Pulmonary artery endothelial cell (primary cell): ENCODE measurements at regions not wholly inside any gene's neighbourhood (a gene's known extent, or its start where the extent isn't known, plus 50 kb on each side); places are given as distances from the start of the nearest gene placed in this dataset.

ENCODE experiments used
- DNase-seq: peaks from one replicate; pipeline ENCODE4 v3.0.0-alpha.2; 2011; ENCODE audit warnings: low read depth, low spot score

- no peak for DNase-seq
These were observed 223.2 kb upstream of the GMDS start for GRCh38 chr6:2468601-2468955.

- DNase-seq = no peak
These were observed 222.7 kb upstream of the GMDS start for GRCh38 chr6:2467929-2468600.

- no peak for DNase-seq
These were observed 219.9 kb upstream of the GMDS start for GRCh38 chr6:2465336-2465735.

GRCh38 chr6:2464641-2465040 lies 219.2 kb upstream of the GMDS start:
- DNase-seq = no peak

- no peak for DNase-seq
These were observed 217.4 kb upstream of the GMDS start for GRCh38 chr6:2462831-2463230.

GRCh38 chr6:2460216-2460745 lies 214.9 kb upstream of the GMDS start:
- DNase-seq = no peak

GRCh38 chr6:2454180-2454579 lies 208.8 kb upstream of the GMDS start:
- no peak for DNase-seq

- DNase-seq = no peak
These were observed 205.1 kb upstream of the GMDS start for GRCh38 chr6:2450546-2450945.

- DNase-seq = no peak
These were observed 204.2 kb upstream of the GMDS start for GRCh38 chr6:2449572-2449940.

- peak; percentile 41 for DNase-seq
These were observed 203.6 kb upstream of the GMDS start for GRCh38 chr6:2448826-2449571.

GRCh38 chr6:2447931-2448330 lies 202.5 kb upstream of the GMDS start:
- no peak for DNase-seq

- DNase-seq = no peak
These were observed 202.0 kb upstream of the GMDS start for GRCh38 chr6:2447318-2447920.

GRCh38 chr6:2441601-2442475 lies 196.4 kb upstream of the GMDS start:
- no peak for DNase-seq

- DNase-seq = no peak
These were observed 195.1 kb upstream of the GMDS start for GRCh38 chr6:2440516-2440915.

GRCh38 chr6:2439632-2440031 lies 194.2 kb upstream of the GMDS start:
- no peak for DNase-seq

GRCh38 chr6:2439082-2439481 lies 193.7 kb upstream of the GMDS start:
- no peak for DNase-seq

- DNase-seq = no peak
These were observed 191.2 kb upstream of the GMDS start for GRCh38 chr6:2436410-2437154.

GRCh38 chr6:2435323-2435722 lies 189.9 kb upstream of the GMDS start:
- DNase-seq = no peak

- no peak for DNase-seq
These were observed 189.5 kb upstream of the GMDS start for GRCh38 chr6:2434912-2435311.

GRCh38 chr6:2434116-2434515 lies 188.7 kb upstream of the GMDS start:
- DNase-seq = no peak

GRCh38 chr6:2433711-2434110 lies 188.3 kb upstream of the GMDS start:
- no peak for DNase-seq
